ENCODE measurements at regions not wholly inside any gene's neighbourhood (a gene's known extent, or its start where the extent isn't known, plus 50 kb on each side); places are given as distances from the start of the nearest gene placed in this dataset.

DNA sequence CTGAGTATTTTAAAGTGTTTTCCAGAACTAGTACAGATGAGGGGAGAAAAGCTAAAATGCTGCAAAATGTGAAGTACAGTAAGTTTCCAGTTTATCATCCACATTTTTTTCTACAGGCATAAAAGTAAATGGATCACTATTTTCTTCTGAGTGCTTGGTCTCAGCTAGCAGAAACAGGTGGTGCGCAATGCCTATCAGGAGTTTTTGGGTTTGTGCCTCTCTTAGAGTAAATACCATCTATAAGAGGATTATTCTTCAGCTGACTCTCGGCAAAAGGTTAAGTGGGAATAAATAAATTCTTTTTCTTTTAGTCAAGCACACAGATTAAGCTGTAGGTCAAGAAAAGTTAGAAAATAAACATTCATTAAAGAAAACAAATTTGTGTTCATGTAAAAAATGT is 1027.7 kb downstream of the PLOD2 start:
- TF ChIP-seq POLR2A (IDR thresholded peaks at IDR 0.05) (no peak), POLR2AphosphoS5 (IDR thresholded peaks at IDR 0.05; ENCODE audit: insufficient read depth in 1 of 2, low read depth in 1 of 2) (no peak)
